NCI-H748 (cell line): ENCODE measurements at regions not wholly inside any gene's neighbourhood (a gene's known extent, or its start where the extent isn't known, plus 50 kb on each side); places are given as distances from the start of the nearest gene placed in this dataset.

Experiments used
- DNase-seq: peaks from one replicate; lab custom pipeline; 2025; ENCODE audit not compliant: unreplicated experiment; lab: John Stamatoyannopoulos, UW

DNA sequence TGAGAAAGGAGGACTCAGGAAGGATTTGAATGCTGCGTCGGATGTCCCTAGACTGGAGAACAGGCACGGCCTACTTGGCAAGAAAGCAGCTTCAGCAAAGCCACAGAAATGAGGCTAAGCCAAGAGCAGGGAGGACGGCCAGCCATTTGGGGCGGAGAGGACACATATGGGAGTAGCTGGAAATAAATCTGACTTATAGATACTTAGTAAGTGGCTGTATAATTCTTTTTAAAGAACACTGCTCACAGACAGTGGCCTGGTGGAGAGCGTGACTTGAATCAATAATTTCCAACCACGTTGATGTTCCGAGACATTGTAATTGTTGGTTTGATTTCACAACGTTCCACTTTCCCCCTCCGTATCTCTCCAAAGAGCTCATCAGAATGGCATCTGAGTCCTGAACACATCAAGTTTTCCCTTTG is 67.7 kb upstream of the JCAD start:
- no peak for DNase-seq

- no peak for DNase-seq
Measured at GRCh38 chr10:30125496-30125895, 66.1 kb upstream of the JCAD start.

GRCh38 chr10:30124704-30125103 is 65.3 kb upstream of the JCAD start:
- no peak for DNase-seq

GRCh38 chr10:30121401-30121800 is 62.0 kb upstream of the JCAD start:
- no peak for DNase-seq

DNA sequence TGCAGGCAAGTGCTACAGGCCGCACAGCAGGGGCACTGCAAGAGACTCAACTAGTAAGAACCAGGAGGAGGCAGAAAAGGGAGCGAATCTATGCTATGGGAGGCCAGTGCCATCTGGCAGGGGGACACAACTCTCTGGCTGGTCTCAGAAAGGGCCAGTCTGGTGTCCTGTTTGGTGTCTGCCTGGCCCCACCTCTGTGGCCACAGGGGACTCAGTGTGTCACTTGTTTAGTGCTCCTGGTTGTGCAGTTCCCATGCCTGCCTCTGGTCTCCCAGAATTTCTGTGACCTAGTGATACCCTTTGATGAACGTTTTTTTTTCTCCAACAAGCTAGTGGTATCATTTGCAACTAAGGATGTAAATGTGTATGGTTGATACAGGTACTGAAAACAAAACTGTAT is 59.2 kb upstream of the JCAD start:
- no peak for DNase-seq

DNA sequence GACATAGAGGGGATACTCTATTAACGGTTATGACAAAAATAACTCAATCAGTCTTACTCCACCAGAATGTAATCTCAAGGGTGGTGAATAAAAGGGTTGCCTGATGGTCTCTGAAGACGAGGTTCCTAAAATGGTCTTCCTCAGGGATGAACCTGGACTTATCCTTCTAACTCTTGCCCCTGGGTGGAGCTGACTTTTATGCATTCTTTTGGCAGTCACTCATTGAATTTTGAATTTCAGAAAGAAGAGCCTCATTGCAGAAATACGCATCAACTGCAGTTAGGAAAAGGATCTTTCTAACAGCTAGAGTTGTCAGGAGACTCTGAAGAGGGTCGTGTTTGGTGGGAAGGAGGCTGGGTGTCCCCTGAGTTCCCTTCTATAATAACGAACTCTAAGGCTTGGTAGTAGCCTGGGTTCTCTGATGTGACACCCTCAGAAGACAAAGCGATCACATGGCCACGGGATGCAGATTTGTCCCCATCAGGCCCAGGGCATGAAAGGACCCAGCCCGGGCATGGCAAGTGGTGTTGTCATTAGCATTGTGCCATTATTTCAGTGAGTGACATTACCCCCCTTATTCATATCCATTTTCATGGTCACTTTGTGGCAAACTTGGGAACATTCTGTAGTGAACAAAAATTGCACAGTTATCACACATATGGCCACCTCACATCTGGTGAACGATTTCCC is 58.6 kb upstream of the JCAD start:
- DNase-seq = no peak

DNA sequence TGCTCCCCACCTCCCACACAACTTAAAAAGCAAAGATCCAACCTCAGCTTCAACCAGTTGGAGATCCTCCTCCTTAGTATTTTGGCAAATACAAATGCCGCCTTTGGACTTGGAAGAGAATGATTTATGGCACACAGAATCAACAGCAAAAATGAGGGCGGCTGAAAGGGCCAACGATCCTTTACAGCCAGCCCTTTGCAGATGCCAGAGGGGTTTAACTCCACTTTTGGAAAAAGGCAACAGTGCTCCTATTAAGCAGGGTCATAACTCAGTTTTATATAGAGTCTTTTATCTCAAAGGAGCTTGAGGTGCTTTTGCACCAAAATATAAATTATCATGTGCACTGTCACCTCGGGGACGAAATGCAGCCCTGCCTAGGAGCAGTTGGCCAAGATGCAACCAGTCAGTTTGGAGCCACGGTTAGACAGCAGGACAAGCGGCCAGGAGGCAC is 56.7 kb upstream of the JCAD start:
- DNase-seq = no peak

DNA sequence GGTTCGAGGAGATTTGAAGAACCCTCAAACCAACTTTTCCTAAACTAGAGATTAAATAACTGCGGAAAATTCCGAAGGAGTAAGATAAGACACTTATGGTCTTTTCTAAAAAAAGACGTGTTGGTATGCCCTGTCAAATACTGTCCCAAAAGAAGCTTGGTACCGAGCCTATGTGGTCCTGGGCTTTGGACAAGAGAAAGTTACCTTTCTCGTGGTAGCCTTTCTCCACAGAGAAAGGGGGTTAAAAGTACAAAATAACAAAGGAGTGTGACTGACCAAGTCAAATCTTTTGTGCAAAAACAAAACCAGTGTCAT is 56.2 kb upstream of the JCAD start:
- DNase-seq = no peak

DNA sequence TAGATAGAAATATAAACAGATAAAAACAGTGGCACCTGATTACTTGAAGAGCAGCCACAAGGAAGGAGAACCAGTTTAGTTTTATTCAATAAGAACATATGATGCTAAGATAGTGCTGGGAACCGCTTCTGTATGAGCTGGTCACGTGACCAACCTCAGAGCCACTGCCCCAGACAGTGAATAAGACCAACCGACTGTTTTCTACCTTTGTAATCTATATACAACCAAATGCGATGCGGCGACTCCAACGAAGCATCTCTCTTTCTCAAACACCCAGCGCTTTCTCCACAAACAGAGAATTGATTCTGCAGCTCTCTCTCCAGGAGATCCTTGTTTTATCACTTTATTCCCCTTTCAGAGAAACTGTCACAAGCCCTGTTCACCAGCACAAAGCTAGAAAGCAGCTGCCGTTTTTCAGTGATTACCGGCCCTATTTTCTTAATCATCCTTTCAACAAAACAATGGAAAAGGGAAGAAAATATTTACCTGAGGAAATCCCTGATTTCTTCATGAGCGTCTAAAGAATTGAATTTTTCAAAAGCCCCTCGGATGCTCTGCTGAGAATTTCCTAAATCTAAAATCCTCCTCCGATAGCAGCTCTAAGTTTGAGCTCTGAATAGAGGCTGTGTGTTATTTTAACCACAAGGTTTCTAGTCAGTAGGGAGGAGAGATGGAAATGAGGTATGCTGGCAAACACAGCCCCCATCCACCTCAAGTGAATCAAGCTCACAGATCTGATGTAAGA is 55.7 kb upstream of the JCAD start:
- peak; percentile 62 for DNase-seq

DNA sequence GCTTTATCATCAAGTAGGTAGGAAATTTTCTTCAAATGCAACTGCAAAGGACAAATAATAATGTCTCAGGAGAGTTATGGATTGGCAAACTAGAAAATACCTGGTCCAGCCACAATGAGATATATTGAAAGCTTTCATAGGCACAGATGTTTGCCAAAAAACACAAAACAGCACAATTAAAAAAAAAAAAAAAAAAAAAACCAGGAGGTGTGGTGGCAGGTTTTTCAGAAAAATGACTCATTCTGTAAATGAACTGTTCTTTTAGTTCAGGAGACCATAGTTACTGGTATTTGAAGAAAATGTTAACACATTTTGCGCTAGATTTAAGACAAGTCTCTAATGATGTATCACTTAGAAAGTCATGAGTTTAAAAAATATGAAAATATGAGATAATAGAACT is 55.0 kb upstream of the JCAD start:
- DNase-seq = no peak

GRCh38 chr10:30111340-30112022 is 52.1 kb upstream of the JCAD start:
- no peak for DNase-seq
